Lower lobe of right lung (tissue), 2 donors: ENCODE measurements at regions not wholly inside any gene's neighbourhood (a gene's known extent, or its start where the extent isn't known, plus 50 kb on each side); places are given as distances from the start of the nearest gene placed in this dataset.

ENCODE experiments used
- ATAC-seq, 2 donors: fragments of 200-7000 bp; cut with Tn5 transposase; one replicate each; pipeline ENCODE4 v1.9.1; 2020 to 2022; ENCODE audit warnings: mild to moderate bottlenecking in 2 of 2, moderate library complexity in 2 of 2
- DNase-seq: peaks from one replicate; pipeline ENCODE4 v3.0.0-alpha.2; 2020
- H3K27ac ChIP-seq: fragments of 200-600 bp; one replicate; pipeline ENCODE4 v1.8.0; 2022
- H3K27me3 ChIP-seq: fragments of 200-600 bp; one replicate; pipeline ENCODE4 v1.8.0; 2022; ENCODE audit warnings: low read depth
- H3K36me3 ChIP-seq: fragments of 200-600 bp; one replicate; pipeline ENCODE4 v1.8.0; 2022; ENCODE audit warnings: mild to moderate bottlenecking
- H3K4me1 ChIP-seq: fragments of 200-600 bp; one replicate; pipeline ENCODE4 v1.8.0; 2022
- H3K4me3 ChIP-seq: fragments of 200-600 bp; one replicate; pipeline ENCODE4 v1.8.0; 2022; ENCODE audit warnings: mild to moderate bottlenecking
- H3K9me3 ChIP-seq: fragments of 200-600 bp; one replicate; pipeline ENCODE4 v1.8.0; 2022
- CTCF ChIP-seq: fragments of 200-600 bp; IDR thresholded peaks from one replicate; pipeline ENCODE4 v1.8.0; 2022; ENCODE audit warnings: antibody characterized with exemption, mild to moderate bottlenecking
- intact Hi-C: fragments of 100-400 bp; cut with DNase I; formaldehyde crosslinking; loops from one replicate; pipeline ENCODE4 v1.11.0; 2022
- donor health status: DM: no; HTN: yes; CAD: no; lungs with severe emphysema.

- no peak overlapping the region for H3K27ac ChIP-seq
- H3K9me3 ChIP-seq = no peaks in the 10 kb centered on the region
- TF ChIP-seq CTCF = no peak
- no peaks in the 10 kb centered on the region for H3K36me3 ChIP-seq
- DNase-seq = no peak
- intact Hi-C loops = no loop called here
- H3K27me3 ChIP-seq = no peaks in the 10 kb centered on the region
- H3K4me3 ChIP-seq = no peak overlapping the region
- ATAC-seq = no peak
- no peaks in the 10 kb centered on the region for H3K4me1 ChIP-seq
Observed at GRCh38 chr6:40849546-40849945, 189.5 kb downstream of the UNC5CL start.

GRCh38 chr6:40848868-40849514 lies 190.0 kb downstream of the UNC5CL start:
- Histone ChIP-seq H3K4me3 (no peak overlapping the region), H3K27ac (no peak overlapping the region), H3K36me3 (no peaks in the 10 kb centered on the region), H3K4me1 (no peaks in the 10 kb centered on the region), H3K9me3 (no peaks in the 10 kb centered on the region), H3K27me3 (no peaks in the 10 kb centered on the region)
- no peak for DNase-seq
- no peak for ATAC-seq
- intact Hi-C loops = no loop called here
- TF ChIP-seq CTCF = no peak

- DNase-seq = no peak
- Histone ChIP-seq H3K4me1 (no peaks in the 10 kb centered on the region), H3K36me3 (no peaks in the 10 kb centered on the region), H3K27ac (no peak overlapping the region), H3K4me3 (no peak overlapping the region), H3K27me3 (no peaks in the 10 kb centered on the region), H3K9me3 (no peaks in the 10 kb centered on the region)
- no peak for TF ChIP-seq CTCF
- intact Hi-C loops = no loop called here
- no peak for ATAC-seq
Observed at GRCh38 chr6:40848038-40848437, 191.0 kb downstream of the UNC5CL start.

- Histone ChIP-seq H3K9me3 (no peaks in the 10 kb centered on the region), H3K36me3 (no peaks in the 10 kb centered on the region), H3K4me1 (no peaks in the 10 kb centered on the region), H3K4me3 (no peak overlapping the region), H3K27me3 (no peaks in the 10 kb centered on the region), H3K27ac (no peak overlapping the region)
- no peak for DNase-seq
- TF ChIP-seq CTCF = peak; percentile 48
- peak in 1 of 2 donors; percentile 50 for ATAC-seq
- intact Hi-C loops = no loop called here
Observed at GRCh38 chr6:40845553-40845952, 193.5 kb downstream of the UNC5CL start.

GRCh38 chr6:40844246-40844645 lies 194.8 kb downstream of the UNC5CL start:
- DNase-seq (no peak), ATAC-seq (no peak)
- H3K36me3 ChIP-seq = no peaks in the 10 kb centered on the region
- no peaks in the 10 kb centered on the region for H3K27me3 ChIP-seq
- H3K9me3 ChIP-seq = no peaks in the 10 kb centered on the region
- TF ChIP-seq CTCF = no peak
- H3K4me3 ChIP-seq = no peak overlapping the region
- H3K4me1 ChIP-seq = no peaks in the 10 kb centered on the region
- intact Hi-C loops = no loop called here
- H3K27ac ChIP-seq = no peak overlapping the region
